ENCODE measurements at regions not wholly inside any gene's neighbourhood (a gene's known extent, or its start where the extent isn't known, plus 50 kb on each side); places are given as distances from the start of the nearest gene placed in this dataset.

- ChIA-PET CTCF (no interaction called here), POLR2A (no interaction called here)
- H3K4me3 ChIP-seq (ENCODE audit: low read depth, low read length), result no peak overlapping the region
- TF ChIP-seq CTCF (IDR thresholded peaks at IDR 0.05; ENCODE audit: insufficient read depth, low read length, missing control alignments), result no peak
- DNase-seq (ENCODE audit: low read depth, low spot score), result no peak
Observed at GRCh38 chr5:35502206-35502605, 115.5 kb upstream of the SPEF2 start.

DNA sequence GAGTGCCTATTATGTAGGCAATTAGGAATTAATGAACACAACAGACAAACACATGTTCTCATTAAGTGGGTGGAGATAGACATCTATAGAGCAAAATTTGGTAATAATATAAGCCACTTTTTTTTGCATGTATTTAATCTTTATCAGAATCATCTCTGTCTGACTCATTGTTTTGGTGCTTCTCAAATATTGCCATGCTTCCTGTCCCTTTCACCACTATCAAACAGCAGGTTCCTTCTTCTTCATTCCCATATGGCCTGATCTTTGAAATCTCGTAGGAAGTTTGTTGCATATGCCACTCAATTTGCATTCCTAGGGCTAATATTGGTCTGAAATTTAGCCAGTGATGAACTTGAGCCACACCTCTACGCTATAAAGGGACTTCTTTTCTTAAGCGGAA is 128.9 kb upstream of the SPEF2 start:
- CTCF ChIA-PET, result no interaction called here
- no peak for DNase-seq (ENCODE audit: low read depth, low spot score)
- no peak for TF ChIP-seq CTCF (IDR thresholded peaks at IDR 0.05; ENCODE audit: insufficient read depth, low read length, missing control alignments)
- POLR2A ChIA-PET, result no interaction called here
- H3K4me3 ChIP-seq (ENCODE audit: low read depth, low read length), result no peak overlapping the region

- H3K4me3 ChIP-seq (ENCODE audit: low read depth, low read length), result no peak overlapping the region
- TF ChIP-seq CTCF (IDR thresholded peaks at IDR 0.05; ENCODE audit: insufficient read depth, low read length, missing control alignments), result no peak
- ChIA-PET CTCF (no interaction called here), POLR2A (no interaction called here)
- DNase-seq (ENCODE audit: low read depth, low spot score), result no peak
Observed at GRCh38 chr5:35488055-35488454, 129.6 kb upstream of the SPEF2 start.

GRCh38 chr5:35487233-35488025 is 130.2 kb upstream of the SPEF2 start:
- ChIA-PET POLR2A (no interaction called here), CTCF (no interaction called here)
- no peak overlapping the region for H3K4me3 ChIP-seq (ENCODE audit: low read depth, low read length)

GRCh38 chr5:35485487-35485886 is 132.2 kb upstream of the SPEF2 start:
- no peak for DNase-seq (ENCODE audit: low read depth, low spot score)
- no peak for TF ChIP-seq CTCF (IDR thresholded peaks at IDR 0.05; ENCODE audit: insufficient read depth, low read length, missing control alignments)
- POLR2A ChIA-PET, result no interaction called here
- no peak overlapping the region for H3K4me3 ChIP-seq (ENCODE audit: low read depth, low read length)
- CTCF ChIA-PET, result no interaction called here

More at GRCh38 chr5:35487233-35488025, 130.2 kb upstream of the SPEF2 start:
- no peak for DNase-seq (ENCODE audit: low read depth, low spot score)
- TF ChIP-seq CTCF (IDR thresholded peaks at IDR 0.05; ENCODE audit: insufficient read depth, low read length, missing control alignments), result no peak

- ChIA-PET POLR2A (no interaction called here), CTCF (interaction anchor here (1.2 kb wide), 1 partner anchor 442 kb away, joined by 5 read pairs; no protein-coding TSS in a partner anchor)
- no peak for DNase-seq (ENCODE audit: low read depth, low spot score)
- no peak overlapping the region for H3K4me3 ChIP-seq (ENCODE audit: low read depth, low read length)
- no peak for TF ChIP-seq CTCF (IDR thresholded peaks at IDR 0.05; ENCODE audit: insufficient read depth, low read length, missing control alignments)
Observed at GRCh38 chr5:35484241-35484640, 133.4 kb upstream of the SPEF2 start.

Data from AG04449 (cell line).